ENCODE measurements at regions not wholly inside any gene's neighbourhood (a gene's known extent, or its start where the extent isn't known, plus 50 kb on each side); places are given as distances from the start of the nearest gene placed in this dataset.

DNA sequence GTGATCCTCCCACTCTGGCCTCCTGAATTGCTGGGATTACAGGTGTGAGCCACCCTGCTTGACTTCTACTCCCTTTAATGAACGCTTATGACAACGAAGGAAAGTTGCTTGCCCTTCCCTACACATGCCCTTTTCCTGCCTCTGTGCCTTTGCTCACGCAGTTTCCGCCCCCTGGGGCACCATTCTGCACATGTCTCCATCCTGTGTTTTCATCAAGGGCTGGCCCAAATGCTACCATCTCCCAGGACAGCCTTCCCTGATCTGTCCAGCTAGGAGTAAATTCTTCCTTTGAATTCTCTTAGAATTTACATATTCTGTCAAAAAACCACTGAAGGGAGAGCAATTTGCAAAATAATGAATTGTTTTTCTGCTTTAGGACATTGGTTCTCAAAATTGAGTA, 50.0 kb upstream of the KMT2C start:
- TF ChIP-seq, protein P1, sequence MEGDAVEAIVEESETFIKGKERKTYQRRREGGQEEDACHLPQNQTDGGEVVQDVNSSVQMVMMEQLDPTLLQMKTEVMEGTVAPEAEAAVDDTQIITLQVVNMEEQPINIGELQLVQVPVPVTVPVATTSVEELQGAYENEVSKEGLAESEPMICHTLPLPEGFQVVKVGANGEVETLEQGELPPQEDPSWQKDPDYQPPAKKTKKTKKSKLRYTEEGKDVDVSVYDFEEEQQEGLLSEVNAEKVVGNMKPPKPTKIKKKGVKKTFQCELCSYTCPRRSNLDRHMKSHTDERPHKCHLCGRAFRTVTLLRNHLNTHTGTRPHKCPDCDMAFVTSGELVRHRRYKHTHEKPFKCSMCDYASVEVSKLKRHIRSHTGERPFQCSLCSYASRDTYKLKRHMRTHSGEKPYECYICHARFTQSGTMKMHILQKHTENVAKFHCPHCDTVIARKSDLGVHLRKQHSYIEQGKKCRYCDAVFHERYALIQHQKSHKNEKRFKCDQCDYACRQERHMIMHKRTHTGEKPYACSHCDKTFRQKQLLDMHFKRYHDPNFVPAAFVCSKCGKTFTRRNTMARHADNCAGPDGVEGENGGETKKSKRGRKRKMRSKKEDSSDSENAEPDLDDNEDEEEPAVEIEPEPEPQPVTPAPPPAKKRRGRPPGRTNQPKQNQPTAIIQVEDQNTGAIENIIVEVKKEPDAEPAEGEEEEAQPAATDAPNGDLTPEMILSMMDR (conservative IDR thresholded peaks at IDR 0.05) = no peak
- Mint-ChIP-seq H3K4me1 (peaks cover 6% of the 10 kb centered on the region), H3K36me3 (ENCODE audit: low read depth) (no peaks in the 10 kb centered on the region), H3K27me3 (ENCODE audit: low read depth) (no peaks in the 10 kb centered on the region), H3K27ac (ENCODE audit: unreplicated experiment) (no peak overlapping the region), H3K4me3 (no peak overlapping the region), H3K9me3 (no peaks in the 10 kb centered on the region)
- DNase-seq (ENCODE audit: low read depth, low spot score) = no peak

All from neural crest cell (in vitro differentiated cells).